AML-193 (cell line): ENCODE measurements at regions not wholly inside any gene's neighbourhood (a gene's known extent, or its start where the extent isn't known, plus 50 kb on each side); places are given as distances from the start of the nearest gene placed in this dataset.

Experiments used
- DNase-seq, 2 experiments: peaks; one replicate each; lab custom pipeline; 2025; lab: John Stamatoyannopoulos, UW

DNA sequence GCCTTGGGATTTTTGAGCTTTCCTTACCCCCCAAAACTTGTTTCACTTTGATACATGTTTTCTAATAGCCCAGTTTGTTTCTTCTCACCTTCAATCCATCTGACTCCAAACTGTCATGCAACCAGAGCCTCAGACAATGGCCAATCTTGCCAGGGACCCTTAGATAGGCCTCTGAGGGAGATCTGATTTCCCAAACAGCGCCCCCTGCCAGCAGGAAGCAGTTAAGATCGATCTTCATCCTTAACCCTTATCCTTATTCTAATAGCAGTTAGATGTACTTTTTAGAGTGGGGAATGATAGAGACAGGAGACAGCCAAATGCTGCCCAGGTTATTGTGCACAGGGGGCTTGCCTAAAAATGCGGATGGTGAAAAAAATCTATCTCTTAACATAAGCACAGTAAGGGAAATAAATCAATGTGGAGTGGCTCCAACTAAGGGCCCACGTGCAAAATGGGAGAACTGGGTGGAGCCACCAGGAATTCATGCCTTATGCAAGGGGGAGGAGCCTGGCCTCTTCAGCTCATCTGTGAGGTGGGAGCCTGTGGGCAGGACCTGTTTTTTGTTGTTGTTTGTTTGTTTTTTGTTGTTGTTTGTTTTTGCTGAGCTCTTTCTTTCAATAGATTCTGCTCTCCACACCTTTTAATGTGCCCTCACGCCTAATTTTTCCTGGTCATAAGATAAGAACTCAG is 833.6 kb upstream of the AGA start:
- DNase-seq, result no peak

DNA sequence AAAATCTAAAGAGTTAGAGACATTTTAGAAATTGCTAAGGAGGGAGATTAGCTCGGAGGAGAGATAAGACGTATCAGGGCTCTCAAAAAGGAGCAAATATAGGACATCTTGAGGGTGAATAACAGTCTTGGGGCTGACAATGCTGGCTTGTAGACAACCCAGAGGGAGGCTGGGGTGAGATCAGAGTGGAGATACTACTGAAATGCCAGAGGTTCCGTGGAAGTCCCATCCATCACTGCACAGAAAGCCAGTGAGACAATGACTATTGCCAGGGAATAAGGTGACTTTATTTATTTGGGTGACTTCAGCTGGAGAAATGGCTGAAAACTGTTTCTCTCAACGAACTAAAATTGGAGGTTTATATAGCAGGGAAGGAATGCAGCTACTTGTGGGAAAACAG is 838.1 kb upstream of the AGA start:
- no peak for DNase-seq

DNA sequence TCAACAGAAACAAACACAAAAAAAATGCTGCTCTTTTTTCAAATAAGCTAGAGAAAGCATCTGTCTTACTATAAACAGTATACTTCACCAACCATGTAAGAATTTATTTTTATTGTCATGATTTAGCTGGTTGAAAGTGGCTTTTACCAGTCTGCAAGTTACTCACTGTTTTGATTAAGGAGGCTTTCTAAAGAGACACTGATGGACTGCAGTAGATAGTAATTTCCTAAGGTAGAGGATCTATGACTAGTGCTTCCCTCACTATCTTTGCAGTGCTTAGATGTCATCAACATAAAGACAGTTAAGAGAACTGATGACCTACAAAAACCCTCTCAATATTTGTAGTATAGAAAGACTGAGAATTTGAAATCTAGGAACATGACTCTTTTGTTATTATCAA is 846.2 kb upstream of the AGA start:
- DNase-seq, result no peak

DNA sequence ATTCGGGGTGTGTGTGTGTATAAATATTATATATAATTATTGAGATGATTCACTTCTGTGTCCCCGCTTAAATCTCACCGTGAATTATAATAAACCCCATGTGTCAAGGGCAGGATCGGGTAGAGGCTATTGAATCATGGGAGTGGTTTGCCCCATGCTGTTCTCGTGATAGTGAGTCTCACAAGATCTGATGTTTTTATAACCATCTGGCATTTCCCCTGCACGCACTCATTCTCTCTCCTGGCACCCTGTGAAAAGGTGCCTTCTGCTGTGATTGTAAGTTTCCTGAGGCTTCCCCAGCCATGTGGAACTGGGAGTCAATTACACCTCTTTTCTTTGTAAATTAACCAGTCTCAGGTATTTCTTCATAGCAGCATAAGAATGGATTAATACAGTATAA is 851.4 kb upstream of the AGA start:
- no peak for DNase-seq

DNA sequence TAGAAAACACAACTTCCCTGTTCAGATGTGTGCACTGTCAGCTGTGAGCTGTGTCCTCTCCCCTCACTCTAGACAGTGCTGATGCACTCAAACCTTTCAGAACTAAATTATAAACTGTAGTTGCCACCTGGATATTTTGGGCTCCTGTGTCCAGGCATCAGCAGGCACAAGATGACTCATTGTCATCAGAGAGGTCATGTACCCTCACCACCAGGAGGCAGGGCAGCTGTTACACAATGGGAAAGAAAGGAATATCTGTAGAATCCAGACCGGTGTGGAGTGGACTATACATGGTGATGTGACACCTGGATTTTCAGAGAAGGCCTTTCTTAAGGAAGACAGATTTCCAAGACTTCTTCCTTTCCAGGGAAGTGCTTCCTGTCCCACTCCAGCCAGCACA is 854.4 kb upstream of the AGA start:
- no peak for DNase-seq

DNA sequence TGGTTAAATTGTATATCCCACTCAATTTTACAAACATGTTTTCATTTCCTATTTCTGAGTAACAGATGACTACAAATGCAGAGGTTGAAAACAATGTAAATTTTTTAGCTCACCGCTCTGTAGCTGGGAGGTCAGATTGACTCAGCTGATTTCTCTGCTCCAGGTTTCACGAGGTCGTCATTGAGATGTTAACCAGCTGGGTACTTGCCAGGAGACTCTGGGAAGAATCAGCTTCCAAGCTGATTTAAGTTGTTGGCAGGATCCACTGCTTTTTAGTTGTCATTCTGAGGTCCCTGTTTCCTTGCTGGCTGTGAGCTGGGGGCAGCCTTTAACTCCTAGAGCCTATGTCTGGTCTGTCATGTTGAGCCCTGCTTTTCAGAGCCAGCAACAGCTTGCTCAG is 864.3 kb upstream of the AGA start:
- DNase-seq, result no peak

DNA sequence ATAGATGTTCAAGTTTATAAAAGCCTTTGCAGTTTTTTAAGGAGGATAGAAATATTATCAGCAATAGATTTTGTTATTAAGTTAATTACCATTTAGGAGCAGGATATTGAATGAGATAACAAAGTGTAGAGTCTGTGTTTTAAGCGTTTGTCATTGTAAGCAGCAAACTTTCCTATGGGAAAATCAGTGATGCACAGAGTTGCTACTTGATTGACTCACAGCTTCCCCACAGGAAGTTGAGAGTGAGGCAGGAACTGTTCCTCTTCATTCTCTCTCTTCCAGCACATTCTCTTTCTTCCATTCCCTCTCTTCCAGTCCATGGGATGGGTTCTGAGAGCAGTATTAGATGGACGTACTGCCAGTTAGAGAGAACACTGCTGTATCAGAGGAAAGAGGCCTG is 867.7 kb upstream of the AGA start:
- no peak for DNase-seq

DNA sequence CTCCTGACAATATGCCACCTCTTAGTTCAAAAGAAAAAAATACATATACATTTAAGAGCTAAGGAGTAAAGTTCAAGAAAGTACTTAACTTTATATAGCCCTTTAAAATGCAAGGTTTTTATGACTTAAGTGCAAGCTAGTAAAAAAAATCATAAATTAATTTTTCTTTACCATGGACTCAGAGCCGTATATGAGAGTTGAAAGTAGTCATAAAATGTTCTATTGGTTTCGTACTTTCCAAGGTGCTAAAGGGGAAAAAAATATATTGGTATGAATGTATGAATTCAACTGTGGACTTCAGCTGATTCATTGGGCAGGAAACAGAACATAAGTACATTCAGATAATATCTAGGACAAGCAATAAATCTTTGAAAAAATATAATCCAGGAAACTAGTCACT is 869.8 kb upstream of the AGA start:
- no peak for DNase-seq

DNA sequence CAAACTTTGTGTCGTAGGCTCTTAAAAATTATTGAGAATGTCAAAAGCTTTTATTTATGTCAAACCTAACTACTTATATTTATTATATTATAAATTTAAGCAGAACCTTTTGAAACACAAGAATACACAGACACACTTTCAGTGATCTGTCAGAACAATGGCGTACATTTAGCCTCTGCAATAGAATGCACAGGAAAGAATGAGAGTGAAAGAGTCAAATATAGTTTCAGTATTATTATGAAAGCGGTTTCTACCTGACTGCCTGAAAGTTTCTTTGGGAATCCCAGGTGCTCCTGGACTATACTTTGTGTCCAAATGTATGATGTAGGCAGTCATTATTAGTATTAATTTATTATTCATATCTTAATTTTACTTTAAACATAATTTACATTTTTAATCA is 872.0 kb upstream of the AGA start:
- DNase-seq, result no peak

DNA sequence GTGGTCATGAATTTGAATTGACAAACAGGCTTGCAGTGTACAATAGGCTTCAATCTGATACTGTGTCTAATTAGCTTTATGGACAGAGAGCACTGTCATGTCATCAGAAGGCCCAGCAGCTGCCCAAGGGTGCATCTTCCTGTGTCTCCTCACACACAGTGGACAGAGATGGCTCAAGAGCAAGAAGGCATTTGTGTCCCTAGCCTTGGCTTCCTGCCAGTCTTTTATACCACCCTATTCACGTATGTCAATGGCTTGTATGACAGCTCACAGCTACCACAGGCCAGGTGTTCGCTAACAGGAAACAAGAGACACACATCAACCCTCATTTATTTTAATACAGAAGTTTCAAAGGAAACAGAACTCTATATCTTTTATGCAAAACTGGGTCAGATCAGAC is 874.0 kb upstream of the AGA start:
- DNase-seq, result no peak

DNA sequence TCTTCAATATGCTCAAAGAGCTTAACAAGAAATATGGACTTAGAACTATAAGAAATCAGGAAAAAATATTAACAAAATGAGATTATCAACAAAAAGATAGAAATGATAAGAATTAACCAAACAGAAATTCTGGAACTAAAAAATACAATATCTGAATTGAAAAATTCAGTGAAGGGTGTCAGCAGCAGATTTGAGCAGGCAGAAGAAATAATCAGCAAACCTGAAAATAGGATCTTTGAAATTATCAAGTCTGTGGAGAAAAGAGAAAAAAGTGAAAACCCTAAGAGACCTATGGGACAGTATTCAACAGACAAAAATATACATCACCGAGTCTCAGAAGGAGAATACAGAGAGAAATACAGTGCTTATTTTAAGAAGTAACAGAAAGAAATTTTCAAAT is 877.8 kb upstream of the AGA start:
- DNase-seq, result no peak

DNA sequence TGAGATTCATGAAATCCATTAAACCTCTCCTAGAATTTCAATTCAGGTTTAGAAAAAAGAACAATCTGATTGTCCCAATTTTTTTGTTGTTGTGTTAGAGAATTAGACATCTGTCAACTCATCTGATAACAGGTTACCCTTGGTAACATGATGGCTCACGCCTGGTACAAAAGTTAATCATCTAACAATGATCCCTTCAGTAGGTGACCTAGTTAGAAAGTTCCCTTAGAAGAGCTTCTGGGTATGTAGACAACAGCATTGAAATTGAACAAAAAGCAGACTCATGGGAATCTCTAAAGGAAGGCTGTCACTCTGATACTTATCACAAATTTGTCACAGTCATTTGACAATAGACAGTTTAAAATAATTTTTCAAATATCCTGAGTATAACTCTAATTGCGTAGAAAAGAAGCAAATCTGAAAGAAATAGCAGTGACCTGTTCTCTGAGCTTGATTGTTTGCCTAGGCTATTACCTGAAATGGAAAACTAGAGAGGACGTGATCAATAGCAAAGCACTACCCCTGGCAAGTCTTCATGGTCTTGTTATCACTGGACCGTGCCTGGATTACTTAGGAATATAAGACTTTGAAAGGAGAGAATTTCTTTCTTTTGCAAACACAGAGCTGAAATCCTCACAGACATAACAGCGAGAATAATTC is 880.4 kb upstream of the AGA start:
- no peak for DNase-seq

DNA sequence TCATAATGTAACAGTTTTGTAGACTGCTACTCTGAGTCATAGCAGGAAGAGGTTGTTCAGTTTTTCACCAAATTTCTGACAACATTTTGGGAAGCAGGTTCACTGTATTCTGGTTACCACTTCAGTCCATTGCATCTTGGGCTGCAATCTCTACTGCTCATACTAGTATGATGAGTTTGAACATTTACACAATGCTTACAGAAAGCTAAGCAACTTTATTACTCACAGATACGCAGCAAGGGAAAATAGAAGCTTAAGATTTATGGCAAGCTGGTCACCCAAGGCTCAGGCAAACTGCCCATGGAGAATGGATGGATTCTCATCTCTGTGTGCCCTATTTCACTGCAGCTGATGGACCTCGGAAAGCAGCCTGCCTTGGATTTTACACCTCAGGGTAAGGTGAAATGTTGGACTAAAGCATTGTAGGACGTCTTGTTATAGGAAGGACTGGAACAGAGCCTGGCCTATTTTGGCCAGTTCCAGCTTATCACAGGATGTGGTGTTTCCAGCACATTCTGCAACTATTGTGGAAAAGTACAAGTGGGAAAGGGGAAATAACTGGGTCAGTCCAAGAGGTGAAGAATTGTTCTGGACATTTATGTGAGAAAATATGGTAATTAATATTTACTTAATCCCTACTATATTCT is 887.1 kb upstream of the AGA start:
- DNase-seq, result no peak

DNA sequence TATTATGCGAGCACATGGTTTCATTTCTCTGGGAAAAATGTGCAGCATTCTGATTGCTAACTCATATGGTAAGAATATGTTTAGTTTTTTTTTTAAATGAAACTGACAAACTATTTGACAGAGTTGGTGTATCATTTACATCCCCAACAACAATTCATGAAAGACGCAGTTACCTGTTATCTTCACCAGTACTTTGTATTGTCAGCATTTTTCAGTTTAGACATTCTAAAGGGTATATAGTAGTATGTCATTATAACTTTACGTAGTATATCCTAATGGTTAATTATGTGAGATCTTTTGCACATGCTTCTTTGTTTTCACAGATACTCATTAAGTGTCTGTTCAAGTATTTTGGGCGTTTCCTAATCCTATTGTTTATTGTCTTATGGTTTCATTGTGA is 891.1 kb upstream of the AGA start:
- no peak for DNase-seq

DNA sequence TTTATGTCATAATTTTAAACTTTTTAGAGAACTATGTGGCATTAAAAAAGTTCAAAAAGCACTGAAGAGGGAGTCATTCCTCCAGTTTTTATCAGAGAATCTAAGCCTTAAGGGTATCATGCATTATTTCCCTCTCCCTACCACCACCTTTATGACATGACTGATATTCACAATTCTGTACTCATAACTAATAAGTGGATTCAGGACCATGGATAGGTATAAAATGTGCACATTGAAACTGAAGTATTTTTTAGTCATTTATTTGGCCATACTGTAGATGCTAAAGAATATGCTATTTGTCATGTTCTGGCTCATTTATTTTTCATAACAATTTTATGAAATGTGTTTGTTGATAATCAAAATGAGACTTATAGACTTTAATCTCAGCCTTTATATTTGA is 897.5 kb upstream of the AGA start:
- DNase-seq, result no peak

DNA sequence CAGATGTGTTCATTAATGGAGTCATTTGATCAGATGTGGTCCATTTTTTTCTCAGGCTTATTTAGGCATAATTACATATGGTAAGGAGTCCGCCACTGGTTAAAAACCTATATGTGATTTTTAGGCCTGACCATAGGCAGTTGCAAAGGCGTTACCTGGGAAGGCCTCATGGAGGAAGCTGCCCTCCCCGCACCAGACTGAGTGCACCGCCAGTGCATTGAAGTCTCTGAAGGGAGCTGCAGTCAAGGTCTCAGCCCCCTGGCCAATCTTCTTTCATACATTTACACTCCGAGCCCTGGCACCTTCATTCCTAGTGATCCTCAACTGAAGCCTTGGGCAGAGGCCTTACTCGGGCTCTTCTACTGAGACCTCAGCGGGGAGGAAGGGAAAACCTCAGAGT is 898.2 kb upstream of the AGA start:
- no peak for DNase-seq

DNA sequence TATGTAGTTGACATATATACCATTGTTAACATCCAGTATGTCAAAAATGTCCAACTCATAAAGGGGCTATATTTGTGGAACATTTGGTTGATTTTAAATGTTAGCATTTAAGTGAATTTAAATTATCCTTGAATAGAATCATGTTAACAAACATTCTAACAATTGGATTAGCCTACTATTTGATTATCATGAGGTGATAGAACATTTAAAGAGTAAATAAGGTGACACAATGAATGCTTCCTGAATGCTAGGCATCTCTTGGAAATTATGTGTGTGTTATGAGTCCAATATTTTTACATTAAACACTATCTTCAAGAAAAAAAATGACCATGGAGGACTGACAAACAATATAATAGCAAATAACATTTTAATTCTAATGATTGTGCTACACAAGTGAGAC is 901.9 kb upstream of the AGA start:
- no peak for DNase-seq

DNA sequence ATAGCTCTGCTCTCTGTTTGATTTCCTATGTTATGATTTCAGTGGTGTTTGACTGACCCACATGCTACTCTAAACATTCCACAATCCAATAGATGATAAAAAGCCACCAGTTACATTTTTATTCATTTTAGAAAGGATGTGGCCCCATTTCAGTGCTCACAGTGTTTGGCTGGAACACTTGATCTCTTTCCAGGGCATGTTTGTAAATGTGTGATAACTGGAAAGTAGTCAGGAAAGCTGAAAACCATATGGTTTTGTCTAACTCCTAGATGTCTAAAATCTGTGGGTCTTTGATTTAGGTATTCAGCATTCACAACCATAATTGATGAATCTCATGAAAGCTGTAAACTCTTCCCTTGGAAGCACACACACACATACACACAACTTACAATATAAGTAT is 904.9 kb upstream of the AGA start:
- no peak for DNase-seq

DNA sequence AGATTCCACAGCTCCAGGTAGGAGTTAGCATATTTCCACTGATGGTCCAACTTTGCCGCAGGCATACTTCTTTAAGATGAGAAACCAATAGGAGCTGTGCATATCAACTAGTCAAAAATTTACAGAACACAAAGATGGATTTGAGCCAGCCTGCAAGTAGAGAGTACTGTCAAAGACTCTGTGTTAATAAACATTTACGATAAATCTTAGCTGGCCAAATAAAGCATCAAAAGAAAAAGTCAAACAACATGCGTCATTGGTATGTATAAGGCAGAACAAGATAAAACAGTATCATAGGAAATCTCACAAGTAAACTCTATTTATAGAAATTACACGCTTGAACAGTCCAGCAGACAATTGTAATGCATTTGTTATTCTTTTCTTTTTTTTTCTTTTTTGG is 907.4 kb upstream of the AGA start:
- no peak for DNase-seq

DNA sequence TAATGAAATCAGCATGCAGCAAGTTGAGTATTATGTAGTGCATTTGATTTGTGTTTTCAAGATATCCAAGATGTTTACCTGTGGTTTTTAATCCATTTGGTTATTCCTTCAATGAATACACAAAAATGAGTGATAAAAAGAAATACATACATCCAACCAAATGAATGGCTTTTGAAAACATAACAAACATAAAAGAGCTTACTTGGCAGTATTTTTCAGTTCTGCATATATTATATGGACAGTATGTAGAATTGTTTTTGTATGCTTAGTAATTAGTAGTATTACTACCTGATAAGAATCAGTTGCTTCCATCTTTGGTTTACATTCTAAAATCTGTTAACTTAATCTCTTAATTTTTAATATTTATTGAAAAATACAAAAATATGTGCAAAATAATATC is 908.9 kb upstream of the AGA start:
- DNase-seq, result no peak

DNA sequence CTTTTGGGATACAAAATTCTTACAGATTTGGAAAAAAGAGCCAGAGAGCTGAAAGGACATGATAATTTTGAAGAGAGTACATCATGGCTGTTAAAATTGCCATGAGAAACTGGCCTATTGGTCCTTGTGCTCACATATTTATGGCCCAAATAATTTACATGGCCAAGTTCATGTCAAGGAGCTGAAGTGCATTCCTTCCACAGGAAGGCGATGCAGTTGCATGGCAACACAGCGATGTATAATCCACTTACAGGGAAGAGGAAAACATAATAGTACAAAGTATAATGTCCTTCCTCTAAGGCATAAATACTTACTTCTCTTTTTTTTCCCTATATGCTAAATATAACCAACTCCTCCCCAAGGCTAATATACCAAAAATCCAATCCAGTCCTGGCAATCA is 914.5 kb upstream of the AGA start:
- no peak for DNase-seq

DNA sequence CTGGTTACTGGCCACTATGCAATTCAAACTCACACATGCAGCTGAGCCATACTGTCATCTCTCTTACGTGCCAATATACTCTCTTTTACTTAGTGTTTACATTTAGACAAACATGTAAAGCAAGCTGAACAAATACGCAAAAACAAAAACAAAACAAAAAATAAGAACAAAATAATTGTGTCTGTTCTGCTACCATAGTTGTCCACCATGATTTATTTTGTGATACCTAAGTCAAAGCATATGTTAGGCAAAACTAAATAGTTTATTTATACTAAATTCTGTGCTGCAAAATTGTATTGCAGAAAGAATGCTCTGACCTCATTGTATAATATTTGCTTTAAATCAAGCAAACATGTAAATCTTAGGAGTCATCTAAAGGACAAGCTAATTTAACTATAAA is 943.2 kb upstream of the AGA start:
- no peak for DNase-seq

DNA sequence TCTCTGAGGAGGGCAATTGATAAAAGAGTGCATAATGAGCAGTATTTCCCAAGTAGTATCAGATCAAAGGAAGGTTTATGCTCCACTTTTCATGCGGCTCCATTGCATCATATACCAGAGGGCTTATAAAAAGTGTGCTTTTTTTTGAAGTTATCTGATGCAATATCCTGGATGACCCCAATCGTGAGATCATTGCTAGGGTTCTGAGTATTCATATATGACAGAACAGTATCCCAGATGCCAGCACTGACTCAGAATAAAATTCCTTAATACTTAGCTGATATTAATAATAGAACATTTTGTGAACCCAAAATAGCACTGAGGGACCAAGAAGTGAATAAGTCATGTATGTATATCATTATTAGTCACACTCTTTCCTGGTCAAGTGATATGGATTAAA is 945.5 kb upstream of the AGA start:
- no peak for DNase-seq

DNA sequence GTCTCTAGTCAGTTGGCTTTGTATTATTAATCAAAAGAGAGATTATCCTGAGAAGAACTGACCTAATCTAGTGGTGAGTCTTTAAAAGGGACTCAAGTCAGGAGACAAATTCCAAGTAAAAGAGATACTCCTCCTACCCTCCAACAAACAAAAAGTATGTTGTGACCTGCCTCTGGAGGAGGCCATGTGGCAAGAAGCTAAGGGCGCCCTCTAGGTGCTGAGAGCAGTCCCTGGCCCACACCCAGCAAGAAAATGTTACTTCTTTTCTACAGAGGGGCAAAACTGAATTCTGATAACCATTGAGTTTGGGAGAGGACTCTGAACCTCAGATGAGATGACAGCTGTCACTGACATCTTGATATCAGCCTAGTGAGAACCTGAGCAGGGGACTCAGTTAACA is 953.6 kb upstream of the AGA start:
- peak; percentile 3 to 23 for DNase-seq
